NOMO-1 treated with DMSO at 0.1 percent for 48 hours (cell line): ENCODE measurements at regions not wholly inside any gene's neighbourhood (a gene's known extent, or its start where the extent isn't known, plus 50 kb on each side); places are given as distances from the start of the nearest gene placed in this dataset.
A peak's percentile ranks its signal among the peaks of the same experiment; 100 is the strongest.
"Not testable (repeated sequence)": the region's sequence is repeated elsewhere in the genome, so short reads cannot be mapped to it uniquely, and the experiment has no call there.

ENCODE experiments used
- DNase-seq: peaks from one replicate; lab custom pipeline; 2025; ENCODE audit not compliant: unreplicated experiment; lab: John Stamatoyannopoulos, UW

DNA sequence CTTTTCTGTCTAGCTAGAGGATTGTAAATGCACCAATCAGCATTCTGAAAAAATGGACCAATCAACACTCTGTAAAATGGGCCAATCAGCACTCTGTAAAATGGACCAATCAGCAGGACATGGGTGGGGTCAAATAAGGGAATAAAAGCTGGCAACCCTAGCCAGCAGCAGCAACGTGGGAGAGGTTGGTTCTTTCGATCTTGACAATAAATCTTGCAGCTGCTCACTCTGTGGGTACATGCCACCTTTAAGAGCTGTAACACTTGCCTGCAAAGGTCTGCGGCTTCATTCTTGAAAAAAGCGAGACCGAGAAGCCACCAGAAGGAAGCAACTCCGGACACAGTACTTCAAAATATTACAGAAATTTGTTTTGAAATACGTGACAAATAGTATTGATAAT is 424.6 kb upstream of the CDH9 start:
- DNase-seq: no peak

DNA sequence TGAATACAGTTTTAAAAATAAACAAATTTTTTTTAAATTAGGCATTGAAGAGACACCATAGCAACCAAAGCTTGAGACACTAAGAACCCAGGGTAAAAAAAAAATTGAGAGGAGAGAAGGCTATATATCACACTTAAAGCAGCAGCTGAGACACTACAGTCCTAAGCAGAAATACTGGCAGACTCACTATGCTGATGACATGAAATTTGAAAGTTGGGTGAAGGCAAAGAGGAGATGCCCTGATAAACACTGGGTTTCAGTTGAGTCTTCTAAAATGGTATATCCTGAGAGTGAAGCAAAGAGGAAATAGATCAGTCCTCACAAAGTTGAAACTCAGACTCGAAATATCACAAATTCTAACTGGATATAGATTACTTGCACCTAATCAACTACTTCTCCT is 419.9 kb upstream of the CDH9 start:
- DNase-seq: peak; percentile 39

DNA sequence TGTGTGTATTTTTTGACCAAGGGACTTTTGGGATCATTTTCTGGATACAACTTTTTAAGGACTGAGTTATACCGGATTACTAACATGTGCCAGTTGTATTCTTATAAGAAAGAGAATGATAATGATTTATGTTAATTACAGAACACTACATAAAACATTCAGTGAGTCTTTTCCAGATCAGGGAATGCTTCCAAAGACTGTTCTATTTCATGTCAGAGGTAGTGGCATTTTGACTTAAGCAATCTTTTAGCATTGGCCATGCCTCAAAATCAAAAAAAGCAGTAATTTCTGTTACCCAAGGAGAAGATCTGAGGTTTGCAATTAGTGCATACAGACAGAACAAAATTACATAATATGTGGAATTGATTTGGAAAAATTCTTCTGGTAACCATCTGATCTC is 413.0 kb upstream of the CDH9 start:
- no peak for DNase-seq

DNA sequence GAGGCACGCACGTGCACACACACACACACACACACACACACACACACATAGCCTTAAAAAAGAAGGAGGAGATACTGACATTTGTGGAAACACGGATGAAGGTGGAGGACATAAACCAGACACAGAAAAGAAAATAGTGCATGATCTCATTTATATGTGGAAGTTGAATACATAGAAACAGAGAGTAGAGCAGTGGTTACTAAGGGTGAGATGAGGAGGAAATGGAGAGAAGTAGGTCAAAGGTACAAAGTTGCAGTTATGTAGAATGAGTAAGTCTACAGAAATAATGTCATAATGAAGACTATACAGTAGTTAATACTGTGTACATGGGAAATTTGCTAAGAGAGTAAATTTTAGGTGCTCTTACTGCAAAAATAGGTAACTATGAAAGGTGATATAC is 412.2 kb upstream of the CDH9 start:
- peak; percentile 85 for DNase-seq

DNA sequence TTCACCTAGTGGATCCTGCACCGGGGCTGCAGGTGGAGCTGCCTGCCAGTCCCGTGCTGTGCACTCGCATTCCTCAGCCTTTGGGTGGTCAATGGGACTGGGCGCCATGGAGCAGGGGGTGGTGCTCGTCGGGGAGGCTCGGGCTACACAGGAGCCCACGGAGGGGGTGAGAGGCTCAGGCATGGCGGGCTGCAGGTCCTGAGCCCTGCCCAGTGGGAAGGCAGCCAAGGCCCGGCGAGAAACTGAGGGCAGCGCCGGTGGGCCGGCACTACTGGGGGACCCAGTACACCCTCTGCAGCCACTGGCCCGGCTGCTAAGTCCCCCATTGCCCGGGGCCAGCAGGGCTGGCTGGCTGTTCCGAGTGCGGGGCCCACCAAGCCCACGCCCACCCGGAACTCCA is 401.0 kb upstream of the CDH9 start:
- DNase-seq: not testable (repeated sequence)

DNA sequence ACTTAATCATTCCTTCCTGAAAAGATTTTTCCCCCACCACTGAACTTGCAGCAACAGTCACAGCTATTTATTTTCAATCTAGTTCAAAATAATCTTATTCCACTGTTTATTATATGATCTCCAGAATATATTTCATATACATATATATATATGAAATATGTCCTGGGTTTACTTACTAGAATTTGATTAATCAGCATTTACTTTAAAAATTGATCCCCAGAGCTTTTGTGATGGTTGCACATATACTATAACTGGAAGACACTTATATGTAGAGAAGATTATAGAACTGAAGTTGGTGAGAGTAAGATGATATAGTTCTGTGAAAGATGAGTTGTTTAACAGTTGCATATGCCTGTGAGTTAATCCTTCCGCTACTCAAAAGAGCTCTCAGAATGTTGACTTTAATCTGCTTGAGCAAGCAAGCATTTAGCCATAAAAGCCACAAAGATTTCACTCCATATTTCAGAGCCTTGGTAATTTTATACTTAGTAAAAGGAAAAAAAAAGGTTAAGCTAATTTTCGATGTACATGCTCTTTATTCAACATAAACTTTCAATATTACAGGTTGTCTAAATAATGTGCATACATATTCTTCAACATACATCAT is 399.3 kb upstream of the CDH9 start:
- DNase-seq: no peak

DNA sequence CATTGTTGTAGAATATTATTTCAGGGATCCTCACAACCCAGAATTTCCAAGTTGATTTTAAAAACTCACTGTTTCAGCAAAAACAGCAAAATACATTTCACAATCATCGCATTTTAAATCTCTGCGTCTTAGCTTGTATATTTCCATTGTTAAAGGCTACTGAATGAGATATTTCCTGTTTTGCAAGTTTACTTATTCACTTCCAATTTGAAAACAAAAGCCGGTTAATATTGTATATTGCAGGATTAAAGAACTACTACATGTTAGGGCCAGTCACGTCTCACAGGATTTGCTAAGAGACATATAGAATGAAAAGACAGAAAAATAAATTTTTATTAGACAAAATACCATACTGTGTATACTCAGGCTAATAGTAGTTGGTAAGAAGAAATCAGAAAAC is 395.9 kb upstream of the CDH9 start:
- DNase-seq: no peak

DNA sequence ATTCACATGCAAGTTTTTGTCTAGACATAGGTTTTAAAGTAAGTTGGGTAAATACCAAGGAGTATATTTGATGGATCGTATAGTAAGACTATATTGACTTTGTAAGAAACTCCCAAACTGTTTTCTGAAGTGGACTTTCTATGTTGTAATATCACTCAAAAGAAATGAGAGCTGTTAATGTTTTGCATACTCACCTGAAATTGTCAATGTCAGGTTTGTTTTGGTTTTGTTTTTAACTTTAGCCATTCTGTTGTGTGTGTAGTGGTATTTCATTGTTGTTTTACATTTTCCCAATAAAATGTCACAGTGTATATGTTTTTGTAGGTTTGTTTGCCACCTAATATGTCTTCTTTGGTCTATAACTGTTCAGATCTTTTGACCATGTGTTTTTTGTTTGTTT is 375.7 kb upstream of the CDH9 start:
- no peak for DNase-seq

DNA sequence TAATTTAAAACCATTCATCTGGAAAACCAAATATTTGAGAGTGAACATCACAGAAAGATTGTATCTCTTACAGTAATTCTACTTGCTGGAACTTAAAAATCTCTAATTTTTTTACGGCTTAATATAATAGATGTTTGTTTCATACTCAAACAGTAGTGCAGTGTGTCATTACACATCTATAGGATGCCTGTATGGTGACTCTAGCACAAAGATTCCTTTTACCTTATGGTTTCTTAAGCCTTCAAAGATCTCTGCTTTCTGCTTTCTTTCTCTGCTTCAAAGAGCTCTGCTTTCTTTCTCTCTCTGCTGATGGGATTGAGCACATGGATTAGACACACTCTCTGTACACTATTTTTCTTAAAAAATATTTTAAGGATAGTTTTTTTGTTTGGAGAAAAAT is 374.0 kb upstream of the CDH9 start:
- DNase-seq: no peak

DNA sequence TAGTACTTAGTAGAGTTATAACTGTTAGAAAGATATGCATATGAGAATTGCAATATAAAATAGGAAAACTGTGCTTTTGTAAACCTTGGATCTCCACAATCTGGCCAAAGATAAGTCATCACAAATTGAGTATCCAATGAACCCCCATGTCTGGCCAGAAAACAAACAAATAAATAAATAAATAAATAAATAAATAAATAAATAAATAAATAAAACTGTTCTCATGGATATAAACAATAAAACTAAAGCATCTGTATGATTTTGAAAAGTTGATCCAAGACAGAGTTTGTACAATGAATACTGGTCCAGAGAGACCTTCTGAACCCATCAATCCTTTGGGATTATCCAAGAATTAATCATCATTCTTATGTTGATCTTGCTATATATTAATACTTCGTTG is 367.6 kb upstream of the CDH9 start:
- no peak for DNase-seq

DNA sequence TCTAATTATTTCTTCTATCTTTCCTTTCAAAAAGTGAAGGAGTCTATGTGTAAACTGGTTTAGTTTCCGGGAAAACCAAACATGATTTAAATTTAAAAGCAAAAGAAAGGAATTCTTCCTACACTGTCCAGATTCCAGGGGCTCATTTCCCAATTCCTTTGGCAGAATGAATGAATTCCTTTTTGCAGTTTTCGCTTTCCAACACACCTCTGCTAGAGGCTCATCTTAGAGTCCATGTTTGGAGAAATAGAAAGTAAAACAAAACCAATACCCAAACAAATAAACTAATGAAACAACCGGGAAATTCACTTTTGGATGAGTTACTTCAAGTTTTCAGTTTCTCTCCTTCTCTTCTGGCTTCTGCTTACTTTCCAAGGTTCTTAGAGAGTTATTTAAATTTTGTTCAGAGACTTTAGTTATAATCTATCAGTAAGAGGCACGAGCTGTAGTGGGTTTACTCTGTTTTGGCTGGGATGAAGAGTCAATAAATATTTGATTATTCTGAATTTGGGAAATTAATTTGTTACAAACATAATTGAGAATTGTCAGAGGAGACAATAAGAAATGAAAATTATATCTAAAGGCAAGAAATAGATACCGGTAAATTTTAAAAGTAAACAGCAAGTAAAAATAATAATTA is 365.0 kb upstream of the CDH9 start:
- peak; percentile 9 for DNase-seq

DNA sequence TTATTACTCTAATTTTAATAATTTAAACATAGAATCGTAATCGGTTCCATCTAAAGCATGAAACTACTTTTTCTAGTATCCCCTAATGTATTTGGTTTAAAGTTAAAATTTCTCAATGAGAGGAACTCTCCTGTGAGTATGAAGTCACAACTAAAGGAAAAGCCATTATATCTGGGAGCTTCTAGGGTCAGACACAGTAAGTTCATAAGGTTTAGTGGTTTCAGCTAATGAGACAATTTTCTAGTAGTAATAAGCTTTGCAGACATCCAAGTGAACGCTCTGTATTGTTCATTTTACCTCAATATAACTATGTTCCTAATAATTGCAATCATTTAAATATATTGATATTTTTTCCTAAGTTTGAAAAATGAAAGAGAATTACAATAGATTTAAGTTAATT is 364.4 kb upstream of the CDH9 start:
- peak; percentile 10 for DNase-seq

DNA sequence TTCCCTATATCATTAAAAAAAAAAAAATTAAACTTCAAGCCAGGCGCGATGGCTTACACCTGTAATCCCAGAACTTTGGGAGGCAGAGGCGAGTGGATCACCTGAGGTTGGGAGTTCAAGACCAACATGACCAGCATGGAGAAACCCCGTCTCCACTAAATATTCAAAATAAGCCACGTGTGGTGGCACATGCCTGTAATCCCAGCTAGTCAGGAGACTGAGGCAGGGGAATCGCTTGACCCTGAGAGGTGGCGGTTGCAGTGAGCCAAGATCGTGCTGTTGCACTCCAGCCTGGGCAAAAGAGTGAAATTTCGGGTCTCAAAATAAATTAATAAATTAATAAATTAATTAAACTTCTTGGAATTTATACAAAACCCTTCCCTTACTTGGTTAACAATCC is 358.6 kb upstream of the CDH9 start:
- no peak for DNase-seq

DNA sequence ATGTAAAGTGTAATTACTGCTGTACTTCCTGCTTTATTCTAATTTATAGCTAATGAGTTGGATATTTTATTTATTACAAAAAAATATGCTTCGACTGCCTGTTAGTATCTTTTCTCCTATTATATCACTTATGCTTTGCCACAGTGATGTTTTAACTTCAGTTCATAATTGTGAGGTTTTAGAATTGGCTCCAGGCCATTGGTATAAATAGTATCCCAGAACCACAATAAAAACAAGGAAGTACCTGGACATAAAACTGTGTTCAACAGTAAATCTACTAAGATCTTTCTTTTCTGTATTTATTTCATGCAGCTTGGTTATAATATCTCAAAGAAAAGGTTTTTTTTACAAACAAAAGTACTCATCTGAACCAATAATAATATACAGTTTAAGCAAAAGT is 354.3 kb upstream of the CDH9 start:
- peak; percentile 55 for DNase-seq

DNA sequence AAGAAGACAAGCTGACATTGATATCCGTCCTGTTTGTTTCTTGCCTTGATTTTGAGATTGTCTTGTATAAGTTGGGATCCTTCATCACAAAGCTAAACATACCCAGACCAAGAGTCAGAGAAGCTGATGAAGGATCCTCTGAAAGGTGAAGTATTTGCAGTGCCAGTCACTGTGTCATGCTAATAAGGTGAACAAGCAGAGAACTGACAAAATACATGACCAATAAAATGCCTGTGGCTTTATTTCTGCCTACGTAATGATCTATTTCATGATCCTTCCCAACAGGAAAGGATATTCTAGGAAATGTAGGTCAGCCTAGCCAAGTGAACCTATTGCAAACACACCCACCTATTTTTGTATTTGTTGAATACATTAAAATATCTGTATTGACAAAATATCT is 351.3 kb upstream of the CDH9 start:
- no peak for DNase-seq

DNA sequence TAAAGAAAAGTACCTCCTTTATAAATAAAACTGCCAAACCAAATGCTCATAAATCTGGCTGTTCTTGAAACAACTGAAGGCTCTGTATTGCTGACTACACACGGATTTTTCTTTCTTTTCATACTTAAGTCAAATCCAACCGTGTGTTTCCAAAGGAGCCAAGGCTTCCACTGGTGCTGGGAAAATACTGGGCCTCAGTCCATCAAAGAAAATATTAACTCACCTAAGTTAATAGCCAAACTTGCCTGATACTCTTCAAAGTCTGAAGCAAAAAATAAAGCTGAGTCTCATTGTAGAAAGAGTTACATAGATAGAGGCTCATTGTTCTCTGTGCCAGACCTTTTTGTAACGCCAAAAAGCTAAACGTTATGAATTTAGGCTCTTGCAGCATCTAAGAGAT is 350.4 kb upstream of the CDH9 start:
- no peak for DNase-seq

DNA sequence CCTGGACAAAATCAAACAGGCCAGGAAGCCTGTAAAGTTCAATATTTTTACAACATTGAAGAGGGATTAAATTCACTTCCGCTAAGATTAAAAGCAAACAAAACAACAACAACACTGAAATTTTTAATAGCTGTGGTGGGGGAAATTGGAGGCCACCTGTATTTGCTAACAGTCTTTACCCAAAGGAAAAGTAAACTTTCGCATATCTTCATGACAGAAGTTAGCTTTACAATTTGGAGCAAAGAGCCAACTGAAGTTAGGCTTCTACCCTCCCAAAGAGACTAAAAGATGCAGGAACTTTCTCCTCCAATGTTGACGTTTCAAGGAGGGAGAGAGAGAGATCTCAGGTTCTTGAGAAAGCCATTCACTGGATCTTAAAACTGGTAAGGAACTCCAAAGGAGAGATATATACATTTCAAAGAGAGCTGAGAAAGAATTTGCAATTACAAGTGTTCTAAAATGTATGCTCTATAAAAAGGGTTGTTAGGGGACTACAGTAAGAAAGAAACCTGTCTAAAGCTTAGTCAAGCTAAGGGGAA is 349.2 kb upstream of the CDH9 start:
- DNase-seq: no peak

DNA sequence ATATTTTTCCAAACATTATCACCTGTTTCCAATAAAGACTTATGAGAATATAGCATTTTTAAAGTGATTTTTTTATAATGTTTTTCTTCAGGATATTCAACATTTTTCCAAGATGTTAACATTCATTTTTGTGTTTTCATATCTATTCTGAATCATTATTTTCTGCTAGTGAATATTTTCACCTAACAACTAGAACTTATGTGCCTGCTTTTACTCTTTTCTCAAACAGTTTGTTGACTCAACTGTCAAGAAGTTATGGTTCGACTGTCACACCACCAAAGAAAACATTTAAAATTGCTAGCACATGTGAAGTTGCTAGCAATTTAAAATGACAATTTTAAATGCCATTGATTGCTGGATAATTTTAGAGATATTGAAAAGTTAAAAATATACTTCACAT is 343.3 kb upstream of the CDH9 start:
- DNase-seq: no peak

DNA sequence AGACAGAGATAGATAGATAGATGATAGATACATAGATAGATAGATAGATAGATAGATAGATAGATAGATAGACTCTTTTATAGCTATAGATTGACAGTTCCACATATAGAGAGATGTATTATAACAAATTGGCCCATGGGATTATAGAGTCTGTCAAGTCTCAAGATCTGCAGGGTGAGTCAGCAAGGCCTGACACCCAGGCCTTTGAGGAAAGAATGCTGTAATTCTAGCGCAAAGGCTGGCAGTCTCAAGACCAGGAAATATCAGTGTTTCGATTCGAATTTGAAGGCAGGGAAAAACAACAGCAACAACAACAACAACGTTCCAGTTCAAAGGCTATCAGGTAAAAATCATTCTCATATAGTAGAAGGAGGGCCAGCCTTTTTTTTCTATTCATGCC is 339.2 kb upstream of the CDH9 start:
- no peak for DNase-seq

DNA sequence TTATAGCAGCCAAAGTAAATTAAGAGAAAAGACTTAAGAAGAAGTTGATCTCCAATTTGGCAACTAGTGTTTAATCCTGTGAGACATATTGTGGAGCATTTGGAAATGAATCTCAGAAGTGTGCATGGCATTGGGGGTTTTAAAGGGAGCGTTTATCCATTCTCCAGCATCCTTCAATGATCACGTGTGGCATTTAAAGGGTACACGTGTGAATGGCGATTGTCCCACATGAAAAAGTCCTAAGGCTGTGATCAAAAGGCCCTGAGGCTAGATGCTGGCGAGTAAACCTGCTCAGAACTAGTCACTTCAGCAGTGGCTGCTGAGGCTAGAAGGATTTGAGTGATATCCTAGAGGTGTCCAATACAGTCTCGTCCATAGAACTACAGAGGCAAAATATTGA is 315.6 kb upstream of the CDH9 start:
- no peak for DNase-seq

DNA sequence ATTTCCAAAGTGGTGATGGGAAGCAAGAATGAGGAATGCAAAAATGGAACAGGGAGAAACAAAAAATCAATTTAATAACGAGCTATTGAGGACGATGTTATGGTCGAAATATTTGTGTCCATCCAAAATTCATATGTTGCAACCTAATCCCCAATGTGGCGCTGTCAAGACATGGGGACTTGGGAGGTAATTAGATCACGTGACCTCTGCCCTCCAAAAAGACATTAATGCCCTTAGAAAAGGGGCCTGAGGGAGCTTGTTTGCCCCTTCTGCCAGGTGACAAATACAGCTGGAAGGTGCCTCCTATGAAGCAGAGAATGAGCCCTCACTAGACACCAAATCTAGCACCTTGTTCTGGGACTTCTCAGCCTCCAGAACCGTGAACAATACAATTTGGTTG is 315.2 kb upstream of the CDH9 start:
- no peak for DNase-seq

DNA sequence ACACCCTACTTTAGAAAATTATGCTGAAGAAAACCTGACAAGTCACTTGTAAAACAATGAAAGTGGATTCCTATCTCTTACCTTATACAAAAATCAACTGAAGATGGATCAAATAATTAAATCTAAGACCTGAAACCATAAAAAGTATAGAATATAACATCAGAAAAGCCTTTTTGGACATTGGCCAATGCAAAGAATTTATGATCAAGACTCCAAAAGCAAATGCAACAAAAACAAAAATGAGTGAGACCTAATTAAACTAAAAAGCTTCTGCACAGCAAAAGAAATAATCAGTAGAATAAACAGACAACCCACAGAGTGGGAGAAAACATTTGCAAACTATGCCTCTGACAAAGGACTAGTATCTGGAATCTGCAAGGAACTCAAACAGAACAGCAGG is 303.0 kb upstream of the CDH9 start:
- DNase-seq: no peak

DNA sequence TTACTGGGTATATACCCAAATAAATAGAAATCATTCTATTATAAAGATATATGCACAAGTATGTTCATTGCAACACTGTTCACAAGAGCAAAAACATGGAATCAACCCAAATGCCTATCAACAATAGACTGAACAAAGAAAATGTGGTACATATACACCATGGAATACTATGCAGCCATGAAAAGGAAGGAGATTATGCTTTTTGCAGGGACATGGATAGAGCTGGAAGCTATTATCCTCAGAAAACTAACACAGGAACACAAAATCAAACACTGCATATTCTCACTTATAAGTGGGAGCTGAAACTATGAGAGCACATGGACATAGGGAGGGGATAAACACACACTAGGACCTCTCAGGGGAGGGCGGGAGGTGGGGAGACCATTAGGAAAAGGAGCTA is 298.4 kb upstream of the CDH9 start:
- no peak for DNase-seq
